Cardiac muscle cell (in vitro differentiated cells and primary cell): ENCODE measurements at regions not wholly inside any gene's neighbourhood (a gene's known extent, or its start where the extent isn't known, plus 50 kb on each side); places are given as distances from the start of the nearest gene placed in this dataset.
"Not testable (repeated sequence)": the region's sequence is repeated elsewhere in the genome, so short reads cannot be mapped to it uniquely, and the experiment has no call there.

ENCODE experiments used
- DNase-seq, 2 donors: peaks; one replicate each; pipeline versions ENCODE4 v3.0.0 to v3.0.0-alpha.2; 2010 to 2017; ENCODE audit warnings: low read depth in 1 of 2, low spot score in 1 of 2
- H3K27ac ChIP-seq: fragments of 200-600 bp; sonication (generic); 2 replicates; pipeline ENCODE4 v1.5.1; 2016
- H3K27me3 ChIP-seq: fragments of 200-600 bp; sonication (generic); 2 replicates; pipeline ENCODE4 v1.6.0; 2016; ENCODE audit warnings: control low read depth
- H3K36me3 ChIP-seq: fragments of 200-600 bp; sonication (generic); 2 replicates; pipeline ENCODE4 v1.5.1; 2016; ENCODE audit warnings: control low read depth
- H3K4me1 ChIP-seq: fragments of 200-600 bp; sonication (generic); 2 replicates; pipeline ENCODE4 v1.8.1; 2017; ENCODE audit warnings: low read depth, mild to moderate bottlenecking, mixed run types
- H3K4me3 ChIP-seq: fragments of 200-600 bp; sonication (generic); 2 replicates; pipeline ENCODE4 v1.5.1; 2016; ENCODE audit warnings: mild to moderate bottlenecking
- H3K9me3 ChIP-seq: fragments of 200-600 bp; sonication (generic); 2 replicates; pipeline ENCODE4 v1.5.1; 2017; ENCODE audit warnings: low read depth, mild to moderate bottlenecking, control low read depth
- CTCF ChIP-seq: IDR thresholded peaks from 2 replicates; pipeline ENCODE4 v1.5.1; 2012; ENCODE audit warnings: low read depth, mild to moderate bottlenecking, low read length

- no peaks in the 10 kb centered on the region for H3K9me3 ChIP-seq
- H3K27ac ChIP-seq: no peak overlapping the region
- no peaks in the 10 kb centered on the region for H3K36me3 ChIP-seq
- no peak for DNase-seq
- H3K4me1 ChIP-seq: no peaks in the 10 kb centered on the region
- H3K27me3 ChIP-seq: no peaks in the 10 kb centered on the region
- H3K4me3 ChIP-seq: no peak overlapping the region
- TF ChIP-seq CTCF: no peak
These were observed 604.1 kb downstream of the GRXCR1 start for GRCh38 chr4:43496602-43497001.

DNA sequence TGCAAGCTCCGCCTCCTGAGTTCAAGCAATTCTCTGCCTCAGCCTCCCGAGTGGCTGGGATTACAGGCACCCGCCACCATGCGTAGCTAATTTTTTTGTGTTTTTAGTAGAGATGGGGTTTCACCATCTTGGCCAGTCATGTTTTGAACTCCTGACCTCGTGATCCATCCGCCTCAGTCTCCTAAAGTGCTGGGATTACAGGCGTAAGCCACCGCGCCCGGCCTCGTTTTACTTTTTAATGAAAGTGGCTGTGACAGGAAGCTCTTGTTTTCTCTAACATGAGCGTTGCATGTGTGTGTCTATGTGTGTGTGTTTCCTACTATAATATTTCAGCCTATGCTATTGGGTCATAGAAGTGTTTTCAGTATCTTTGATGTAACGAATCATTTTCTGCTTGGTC is 613.3 kb downstream of the GRXCR1 start:
- DNase-seq, H3K27ac ChIP-seq, H3K9me3 ChIP-seq, H3K36me3 ChIP-seq, H3K4me3 ChIP-seq, H3K4me1 ChIP-seq, H3K27me3 ChIP-seq: not testable (repeated sequence)

DNA sequence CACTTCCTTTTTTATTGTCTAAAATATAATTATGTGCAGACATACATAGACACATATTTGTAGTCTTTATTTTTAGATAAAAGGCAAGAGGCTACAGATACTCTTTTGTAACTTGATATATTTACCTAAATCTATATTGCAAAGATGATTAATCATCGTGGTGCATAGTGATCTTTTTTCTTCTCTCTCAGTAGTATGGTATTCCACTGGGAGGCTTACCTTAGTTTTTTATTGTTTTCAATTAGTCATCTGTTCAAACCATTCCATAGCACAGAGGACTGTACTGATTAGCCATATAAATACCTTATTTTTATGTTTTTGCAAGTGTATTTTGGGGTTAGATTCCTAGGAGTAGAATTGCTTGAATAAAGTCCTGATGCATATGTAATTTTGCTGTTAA is 619.7 kb downstream of the GRXCR1 start:
- Histone ChIP-seq H3K27me3 (no peaks in the 10 kb centered on the region), H3K27ac (no peak overlapping the region), H3K9me3 (no peaks in the 10 kb centered on the region), H3K4me1 (no peaks in the 10 kb centered on the region), H3K36me3 (no peaks in the 10 kb centered on the region), H3K4me3 (no peak overlapping the region)
- no peak for TF ChIP-seq CTCF
- no peak for DNase-seq

GRCh38 chr4:43525646-43526045 is 633.1 kb downstream of the GRXCR1 start:
- Histone ChIP-seq H3K4me1 (no peaks in the 10 kb centered on the region), H3K27me3 (no peaks in the 10 kb centered on the region), H3K27ac (no peak overlapping the region), H3K36me3 (no peaks in the 10 kb centered on the region), H3K4me3 (no peak overlapping the region), H3K9me3 (no peaks in the 10 kb centered on the region)
- no peak for DNase-seq
- no peak for TF ChIP-seq CTCF

DNA sequence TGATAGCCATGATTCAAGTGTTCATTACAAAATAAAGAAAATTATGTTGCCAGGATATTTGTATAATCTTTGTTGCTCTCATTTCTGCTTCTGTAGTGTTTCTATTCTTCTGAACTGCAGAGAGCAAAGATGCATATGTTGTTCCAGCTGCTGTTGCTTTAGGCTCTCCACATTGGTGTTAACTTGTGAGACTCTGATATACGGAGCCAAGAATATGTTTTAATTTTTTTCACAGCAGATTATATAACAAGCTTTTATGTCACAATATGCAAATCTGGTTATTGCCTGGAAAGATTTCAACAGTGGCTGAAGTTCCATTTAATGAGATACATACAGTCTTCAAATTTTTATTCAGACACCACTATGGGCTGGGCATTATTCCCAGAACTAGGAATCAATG is 655.0 kb downstream of the GRXCR1 start:
- no peaks in the 10 kb centered on the region for H3K4me1 ChIP-seq
- H3K27me3 ChIP-seq: no peaks in the 10 kb centered on the region
- H3K36me3 ChIP-seq: no peaks in the 10 kb centered on the region
- TF ChIP-seq CTCF: no peak
- no peak overlapping the region for H3K27ac ChIP-seq
- no peaks in the 10 kb centered on the region for H3K9me3 ChIP-seq
- H3K4me3 ChIP-seq: no peak overlapping the region
- peak in 1 of 2 donors; percentile 14 for DNase-seq

DNA sequence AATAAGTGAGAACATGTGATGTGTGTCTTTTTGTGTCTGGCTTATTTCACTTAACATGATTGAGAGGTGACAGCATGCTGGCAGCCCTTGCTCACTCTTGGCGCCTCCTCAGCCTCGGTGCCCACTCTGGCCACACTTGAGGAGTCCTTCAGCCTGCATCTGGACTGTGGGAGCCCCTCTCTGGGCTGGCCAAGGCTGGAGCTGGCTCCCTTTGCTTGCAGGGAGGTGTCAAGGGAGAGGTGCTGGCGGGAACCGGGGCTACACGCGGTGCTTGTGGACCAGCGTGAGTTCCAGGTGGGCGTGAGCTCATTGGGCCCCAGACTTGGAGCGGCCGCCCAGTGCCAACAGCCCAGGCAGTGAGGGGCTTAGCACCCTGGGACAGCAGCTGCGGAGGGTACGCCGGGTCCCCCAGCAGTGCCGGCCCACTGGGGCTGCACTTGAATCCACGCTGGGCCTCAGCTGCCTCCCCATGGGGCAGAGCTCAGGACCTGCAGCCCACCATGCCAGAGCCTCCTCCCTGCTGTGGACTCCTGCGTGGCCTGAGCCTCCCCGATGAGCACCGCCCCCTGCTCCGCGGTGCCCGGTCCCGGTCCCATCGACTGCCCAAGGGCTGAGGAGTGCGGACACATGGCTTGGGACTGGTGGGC is 658.6 kb downstream of the GRXCR1 start:
- no peaks in the 10 kb centered on the region for H3K9me3 ChIP-seq
- no peak for TF ChIP-seq CTCF
- H3K27me3 ChIP-seq: no peaks in the 10 kb centered on the region
- no peak overlapping the region for H3K27ac ChIP-seq
- H3K4me3 ChIP-seq: no peak overlapping the region
- DNase-seq: no peak
- H3K36me3 ChIP-seq: no peaks in the 10 kb centered on the region
- H3K4me1 ChIP-seq: no peaks in the 10 kb centered on the region
